Osteocyte (in vitro differentiated cells): ENCODE measurements at regions not wholly inside any gene's neighbourhood (a gene's known extent, or its start where the extent isn't known, plus 50 kb on each side); places are given as distances from the start of the nearest gene placed in this dataset.

Source experiments
- DNase-seq: peaks from one replicate; pipeline ENCODE4 v3.0.0; 2021; ENCODE audit warnings: mixed read lengths; ENCODE audit not compliant: unreplicated experiment; ENCODE audit errors: extremely low spot score
- H3K27ac Mint-ChIP-seq: one replicate; pipeline ENCODE4 v1.8.0; 2021; ENCODE audit warnings: mild to moderate bottlenecking, mixed read lengths; ENCODE audit not compliant: unreplicated experiment
- H3K27me3 Mint-ChIP-seq: one replicate; pipeline ENCODE4 v1.8.0; 2021; ENCODE audit warnings: mixed read lengths; ENCODE audit not compliant: unreplicated experiment
- H3K36me3 Mint-ChIP-seq: one replicate; pipeline ENCODE4 v1.8.0; 2021; ENCODE audit warnings: mixed read lengths; ENCODE audit not compliant: unreplicated experiment
- H3K4me1 Mint-ChIP-seq: one replicate; pipeline ENCODE4 v1.8.0; 2021; ENCODE audit warnings: mixed read lengths; ENCODE audit not compliant: unreplicated experiment
- H3K4me3 Mint-ChIP-seq: one replicate; pipeline ENCODE4 v1.8.0; 2021; ENCODE audit warnings: mild to moderate bottlenecking, moderate library complexity, mixed read lengths; ENCODE audit not compliant: unreplicated experiment
- H3K9me3 Mint-ChIP-seq: one replicate; pipeline ENCODE4 v1.8.0; 2021; ENCODE audit warnings: mixed read lengths; ENCODE audit not compliant: unreplicated experiment
- TF ChIP-seq, protein P1 (sequence below): fragments of 200-600 bp; sonication (generic); IDR thresholded peaks from 2 replicates; pipeline ENCODE4 v1.5.0; 2021; ENCODE audit warnings: antibody characterized with exemption, mild to moderate bottlenecking, moderate library complexity

DNA sequence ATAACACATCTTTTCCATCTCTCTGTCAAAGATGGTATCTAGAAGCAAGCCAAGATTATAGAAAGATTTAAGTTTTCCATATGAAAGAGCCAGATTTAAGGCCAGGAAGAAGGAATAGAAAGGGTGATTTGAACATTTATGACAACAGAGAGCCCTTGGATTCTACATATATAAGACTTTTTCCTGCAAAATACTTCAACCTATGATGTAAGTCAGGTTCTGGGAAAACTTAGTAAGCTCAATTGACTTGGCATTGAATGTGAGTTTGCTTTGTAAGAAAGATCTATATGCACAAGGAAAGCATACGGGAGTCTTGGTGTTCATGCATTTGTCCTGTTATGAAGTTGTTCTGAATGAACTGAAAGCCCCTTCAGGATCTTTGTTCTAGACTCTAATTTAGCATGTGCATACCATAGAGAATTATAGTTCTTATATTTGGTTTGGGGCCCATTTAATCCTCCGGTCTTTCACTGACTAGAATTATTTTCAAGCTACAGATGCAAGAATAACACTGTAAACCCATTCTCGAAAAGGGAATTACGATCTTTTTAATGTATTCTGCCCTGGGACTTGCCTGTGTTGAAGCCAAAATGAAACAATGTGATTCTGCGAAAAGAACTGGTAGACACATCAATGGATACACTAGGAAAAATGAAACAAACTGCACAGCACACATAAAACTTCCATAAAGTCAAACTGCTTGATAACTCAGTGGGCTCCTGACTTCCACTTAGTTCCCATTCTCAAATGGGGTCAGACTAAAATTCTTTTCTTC, 152.8 kb downstream of the DISP1 start:
- TF ChIP-seq, protein P1, sequence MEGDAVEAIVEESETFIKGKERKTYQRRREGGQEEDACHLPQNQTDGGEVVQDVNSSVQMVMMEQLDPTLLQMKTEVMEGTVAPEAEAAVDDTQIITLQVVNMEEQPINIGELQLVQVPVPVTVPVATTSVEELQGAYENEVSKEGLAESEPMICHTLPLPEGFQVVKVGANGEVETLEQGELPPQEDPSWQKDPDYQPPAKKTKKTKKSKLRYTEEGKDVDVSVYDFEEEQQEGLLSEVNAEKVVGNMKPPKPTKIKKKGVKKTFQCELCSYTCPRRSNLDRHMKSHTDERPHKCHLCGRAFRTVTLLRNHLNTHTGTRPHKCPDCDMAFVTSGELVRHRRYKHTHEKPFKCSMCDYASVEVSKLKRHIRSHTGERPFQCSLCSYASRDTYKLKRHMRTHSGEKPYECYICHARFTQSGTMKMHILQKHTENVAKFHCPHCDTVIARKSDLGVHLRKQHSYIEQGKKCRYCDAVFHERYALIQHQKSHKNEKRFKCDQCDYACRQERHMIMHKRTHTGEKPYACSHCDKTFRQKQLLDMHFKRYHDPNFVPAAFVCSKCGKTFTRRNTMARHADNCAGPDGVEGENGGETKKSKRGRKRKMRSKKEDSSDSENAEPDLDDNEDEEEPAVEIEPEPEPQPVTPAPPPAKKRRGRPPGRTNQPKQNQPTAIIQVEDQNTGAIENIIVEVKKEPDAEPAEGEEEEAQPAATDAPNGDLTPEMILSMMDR, result no peak
- Mint-ChIP-seq H3K27ac (no peak overlapping the region), H3K4me3 (no peak overlapping the region), H3K36me3 (no peaks in the 10 kb centered on the region), H3K4me1 (no peaks in the 10 kb centered on the region), H3K9me3 (no peaks in the 10 kb centered on the region), H3K27me3 (no peaks in the 10 kb centered on the region)
- no peak for DNase-seq

DNA sequence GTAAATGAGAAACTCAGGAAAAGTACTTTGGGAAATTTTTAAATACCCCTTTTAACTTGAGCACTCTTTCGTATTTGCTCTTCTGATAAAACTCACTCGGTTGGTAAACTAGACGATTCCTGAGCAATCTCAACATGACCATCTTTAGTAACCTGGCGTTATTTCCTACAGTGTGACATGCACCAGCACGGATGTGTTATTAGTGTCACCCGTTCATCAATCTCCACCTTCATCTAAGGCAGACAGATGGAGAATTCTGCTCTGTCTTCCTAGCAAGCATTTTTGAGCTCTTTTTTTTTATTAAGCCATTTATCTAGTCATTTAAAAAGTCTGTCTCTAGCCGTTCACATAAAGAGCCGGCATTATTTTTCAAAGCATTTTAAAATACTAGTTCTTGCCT, 155.2 kb downstream of the DISP1 start:
- no peak for DNase-seq
- TF ChIP-seq, protein P1, result no peak
- Mint-ChIP-seq H3K36me3 (no peaks in the 10 kb centered on the region), H3K9me3 (no peaks in the 10 kb centered on the region), H3K27me3 (no peaks in the 10 kb centered on the region), H3K4me1 (peaks cover 6% of the 10 kb centered on the region), H3K4me3 (no peak overlapping the region), H3K27ac (no peak overlapping the region)

DNA sequence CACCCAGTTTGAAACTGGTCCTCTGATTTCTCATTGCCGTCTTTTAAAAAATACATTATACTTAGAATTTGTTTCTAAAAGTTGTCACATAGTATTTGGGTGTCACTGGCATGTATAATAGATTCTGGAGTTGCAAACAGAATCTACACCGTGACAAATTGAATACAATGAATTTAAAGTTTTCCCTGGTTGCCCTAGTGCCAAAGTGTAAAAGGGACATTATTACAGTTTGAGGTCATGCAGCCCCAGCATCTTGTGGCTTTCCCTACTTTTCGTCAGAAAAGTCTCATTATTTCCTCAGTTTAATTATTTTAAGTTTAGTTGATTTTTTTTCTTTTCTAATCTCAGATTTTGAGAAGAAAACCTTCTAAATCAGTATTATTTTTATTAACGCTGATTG, 155.9 kb downstream of the DISP1 start:
- H3K4me1 Mint-ChIP-seq, result peaks cover 11% of the 10 kb centered on the region
- H3K36me3 Mint-ChIP-seq, result no peaks in the 10 kb centered on the region
- TF ChIP-seq, protein P1, result no peak
- DNase-seq, result no peak
- H3K27ac Mint-ChIP-seq, result no peak overlapping the region
- no peaks in the 10 kb centered on the region for H3K9me3 Mint-ChIP-seq
- H3K27me3 Mint-ChIP-seq, result no peaks in the 10 kb centered on the region
- H3K4me3 Mint-ChIP-seq, result no peak overlapping the region

DNA sequence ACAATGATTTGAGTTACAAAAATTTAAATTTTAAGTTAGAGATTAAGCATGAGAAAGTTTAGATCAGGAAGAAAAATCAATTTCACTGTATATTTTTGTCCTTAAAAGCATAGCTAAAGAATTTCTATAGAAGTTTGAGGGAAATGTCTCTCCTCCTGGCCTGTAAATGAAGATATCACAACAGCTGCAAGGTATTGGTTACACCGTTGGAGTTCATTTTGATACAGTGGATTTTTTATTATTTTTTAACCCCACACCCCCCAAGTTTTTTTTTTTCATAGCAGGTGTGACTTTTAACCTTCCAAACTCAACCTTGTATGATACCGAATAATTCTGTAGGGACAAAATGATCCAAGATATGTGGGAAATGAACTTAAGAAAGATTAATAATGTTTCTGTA, 156.3 kb downstream of the DISP1 start:
- no peaks in the 10 kb centered on the region for H3K9me3 Mint-ChIP-seq
- no peaks in the 10 kb centered on the region for H3K27me3 Mint-ChIP-seq
- DNase-seq, result no peak
- TF ChIP-seq, protein P1, result no peak
- peaks cover 15% of the 10 kb centered on the region for H3K4me1 Mint-ChIP-seq
- H3K36me3 Mint-ChIP-seq, result no peaks in the 10 kb centered on the region
- H3K27ac Mint-ChIP-seq, result no peak overlapping the region
- H3K4me3 Mint-ChIP-seq, result no peak overlapping the region

DNA sequence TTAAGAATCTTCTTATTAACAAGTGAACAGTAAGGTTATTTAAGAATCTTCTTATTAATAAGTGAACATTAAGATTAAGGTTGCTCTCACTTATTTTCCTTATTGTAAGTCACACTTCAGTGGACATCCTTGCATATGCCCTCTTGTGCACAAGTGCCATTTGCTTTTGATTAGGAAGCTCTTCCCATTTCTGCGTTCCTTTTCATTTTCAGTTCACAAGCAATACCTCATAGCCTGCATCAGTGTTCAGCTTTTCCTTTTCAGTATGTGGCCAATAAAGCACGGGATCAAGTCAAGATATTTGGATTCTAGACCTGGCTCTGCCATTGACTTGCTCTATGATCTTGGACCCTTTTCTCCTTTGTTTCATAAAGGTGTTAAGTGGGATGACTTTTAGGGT, 158.7 kb downstream of the DISP1 start:
- H3K36me3 Mint-ChIP-seq, result no peaks in the 10 kb centered on the region
- peaks cover 19% of the 10 kb centered on the region for H3K4me1 Mint-ChIP-seq
- no peaks in the 10 kb centered on the region for H3K27me3 Mint-ChIP-seq
- H3K9me3 Mint-ChIP-seq, result no peaks in the 10 kb centered on the region
- TF ChIP-seq, protein P1, result no peak
- no peak overlapping the region for H3K4me3 Mint-ChIP-seq
- H3K27ac Mint-ChIP-seq, result no peak overlapping the region
- DNase-seq, result no peak
